Mesenchymal stem cell (in vitro differentiated cells and primary cell): ENCODE measurements at regions not wholly inside any gene's neighbourhood (a gene's known extent, or its start where the extent isn't known, plus 50 kb on each side); places are given as distances from the start of the nearest gene placed in this dataset.

Experiments
- DNase-seq: peaks from one replicate; pipeline ENCODE4 v3.0.0-alpha.2; 2013
- H2AFZ ChIP-seq: one replicate; pipeline ENCODE4 v1.6.1; 2013; ENCODE audit warnings: low read depth, mild to moderate bottlenecking, control low read depth, inconsistent platforms, low read length, moderate library complexity
- H2AK5ac ChIP-seq: 2 replicates; pipeline ENCODE4 v1.6.1; 2013; ENCODE audit warnings: low read length, moderate library complexity, mild to moderate bottlenecking, inconsistent platforms; ENCODE audit not compliant: severe bottlenecking
- H2BK120ac ChIP-seq: one replicate; pipeline ENCODE4 v1.6.1; 2013; ENCODE audit warnings: low read depth, mild to moderate bottlenecking, inconsistent platforms, low read length, moderate library complexity
- H2BK12ac ChIP-seq, 2 experiments: one replicate each; pipeline ENCODE4 v1.6.1; 2013; ENCODE audit warnings: inconsistent platforms in 2 of 2, low read length in 2 of 2, mild to moderate bottlenecking in 2 of 2, moderate library complexity in 2 of 2, control low read depth in 1 of 2
- H2BK15ac ChIP-seq: one replicate; pipeline ENCODE4 v1.6.1; 2013; ENCODE audit warnings: mild to moderate bottlenecking, low read depth, inconsistent platforms; ENCODE audit not compliant: poor library complexity, severe bottlenecking
- H2BK5ac ChIP-seq: 2 replicates; pipeline ENCODE4 v1.6.1; 2013; ENCODE audit warnings: low read depth, mild to moderate bottlenecking, low read length, control low read depth, inconsistent platforms; ENCODE audit not compliant: poor library complexity, severe bottlenecking
- H3K14ac ChIP-seq, 2 experiments: one replicate each; pipeline ENCODE4 v1.6.1; 2013; ENCODE audit warnings: inconsistent platforms in 2 of 2, low read length in 2 of 2, control low read depth in 1 of 2, mild to moderate bottlenecking in 1 of 2, moderate library complexity in 1 of 2
- H3K18ac ChIP-seq, 2 experiments: one replicate each; pipeline ENCODE4 v1.6.1; 2013; ENCODE audit warnings: inconsistent platforms in 2 of 2, low read length in 2 of 2, control low read depth in 1 of 2, low read depth in 1 of 2, mild to moderate bottlenecking in 1 of 2
- H3K23ac ChIP-seq, 2 experiments: one replicate each; pipeline ENCODE4 v1.6.1; 2013; ENCODE audit warnings: inconsistent platforms in 2 of 2, low read length in 2 of 2, mild to moderate bottlenecking in 2 of 2, moderate library complexity in 2 of 2, control low read depth in 1 of 2
- H3K27ac ChIP-seq: 2 replicates; pipeline ENCODE4 v1.5.1; 2013; ENCODE audit warnings: mild to moderate bottlenecking, moderate library complexity, low read length, control low read depth, inconsistent platforms; ENCODE audit not compliant: poor library complexity, severe bottlenecking
- H3K27me3 ChIP-seq, 2 experiments: 2 replicates each; pipeline versions ENCODE4 v1.6.1 to v1.7.0; 2013; ENCODE audit warnings: low read length in 2 of 2, mild to moderate bottlenecking in 2 of 2, moderate library complexity in 2 of 2, control low read depth in 1 of 2, inconsistent platforms in 1 of 2; ENCODE audit not compliant: control insufficient read depth in 1 of 2, insufficient read depth in 1 of 2
- H3K36me3 ChIP-seq, 2 experiments: 2 replicates each; pipeline versions ENCODE4 v1.6.1 to v1.7.0; 2013; ENCODE audit warnings: low read length in 2 of 2, control low read depth in 1 of 2, inconsistent platforms in 1 of 2, low read depth in 1 of 2, mild to moderate bottlenecking in 1 of 2; ENCODE audit not compliant: insufficient read depth in 2 of 2, control insufficient read depth in 1 of 2
- H3K4ac ChIP-seq, 2 experiments: one replicate each; pipeline ENCODE4 v1.6.1; 2013; ENCODE audit warnings: inconsistent platforms in 2 of 2, low read length in 2 of 2, mild to moderate bottlenecking in 2 of 2, moderate library complexity in 2 of 2, control low read depth in 1 of 2, low read depth in 1 of 2
- H3K4me1 ChIP-seq: 2 replicates; pipeline ENCODE4 v1.6.1; 2013; ENCODE audit warnings: low read depth, low read length, control low read depth; ENCODE audit not compliant: control insufficient read depth, insufficient read depth
- H3K4me2 ChIP-seq: 2 replicates; pipeline ENCODE4 v1.6.1; 2013; ENCODE audit warnings: low read length, mild to moderate bottlenecking, inconsistent platforms; ENCODE audit not compliant: poor library complexity, severe bottlenecking
- H3K4me3 ChIP-seq, 2 experiments: 2 replicates each; pipeline versions ENCODE4 v1.5.1 to v1.7.0; 2013; ENCODE audit warnings: low read length in 2 of 2, mild to moderate bottlenecking in 2 of 2, control low read depth in 1 of 2, low read depth in 1 of 2; ENCODE audit not compliant: insufficient read depth in 1 of 2
- H3K79me1 ChIP-seq: replicated peaks from 2 replicates; pipeline ENCODE4 v1.6.1; 2013; ENCODE audit warnings: mild to moderate bottlenecking, control low read depth, low read length, inconsistent platforms; ENCODE audit not compliant: poor library complexity, severe bottlenecking
- H3K9ac ChIP-seq: 2 replicates; pipeline ENCODE4 v1.7.0; 2013; ENCODE audit warnings: mild to moderate bottlenecking, low read length, moderate library complexity
- H3K9me3 ChIP-seq: 2 replicates; pipeline ENCODE4 v1.7.0; 2013; ENCODE audit warnings: mild to moderate bottlenecking, low read length; ENCODE audit not compliant: control insufficient read depth
- H4K8ac ChIP-seq: one replicate; pipeline ENCODE4 v1.6.1; 2013; ENCODE audit warnings: inconsistent platforms, mild to moderate bottlenecking, low read length, moderate library complexity
- H4K91ac ChIP-seq: one replicate; pipeline ENCODE4 v1.6.1; 2013; ENCODE audit warnings: mild to moderate bottlenecking, low read length, inconsistent platforms
- WGBS: methylation state at CpG from one replicate; pipeline ENCODE4 v1.1.7; 2013; ENCODE audit warnings: mixed read lengths; 5-methylcytosine and 5-hydroxymethylcytosine counted together

DNA sequence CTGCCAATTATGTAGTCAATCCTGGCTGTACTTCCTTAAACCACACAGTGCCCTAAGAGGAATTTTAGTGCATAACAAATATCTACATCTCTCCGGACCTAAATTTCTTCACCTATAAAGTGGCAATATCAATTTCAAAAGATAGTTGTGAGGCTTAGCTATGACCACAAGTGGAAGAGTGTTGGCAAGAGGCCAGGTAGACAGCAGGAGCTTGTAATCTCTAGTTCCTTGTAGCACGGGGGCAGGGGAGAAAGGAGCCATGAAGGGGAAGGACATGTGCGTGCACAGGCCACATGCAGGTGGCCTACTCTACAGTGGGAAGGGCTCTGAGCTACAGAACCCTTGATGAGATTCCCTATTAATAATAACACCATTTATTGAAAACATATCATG lies 269.7 kb downstream of the ABHD5 start:
- 83% methylated on average over 2 of the region's 3 CpGs for WGBS
- H2BK120ac ChIP-seq: no peak overlapping the region
- H2BK12ac ChIP-seq: no peak overlapping the region
- H3K79me1 ChIP-seq: no peaks in the 10 kb centered on the region
- no peak overlapping the region for H3K4ac ChIP-seq
- H3K14ac ChIP-seq: no peak overlapping the region
- no peak overlapping the region for H3K18ac ChIP-seq
- no peaks in the 10 kb centered on the region for H3K9me3 ChIP-seq
- H4K8ac ChIP-seq: no peak overlapping the region
- no peak overlapping the region for H2AK5ac ChIP-seq
- H2BK15ac ChIP-seq: no peak overlapping the region
- peaks cover 10 to 74% of the 10 kb centered on the region in 2 experiments for H3K27me3 ChIP-seq
- H3K4me1 ChIP-seq: peaks cover 4% of the 10 kb centered on the region
- no peak overlapping the region for H3K27ac ChIP-seq
- H3K9ac ChIP-seq: no peak overlapping the region
- no peaks in the 10 kb centered on the region for H3K36me3 ChIP-seq
- H3K4me3 ChIP-seq: no peak overlapping the region
- no peak overlapping the region for H3K23ac ChIP-seq
- H2AFZ ChIP-seq: no peak overlapping the region
- DNase-seq: no peak
- H3K4me2 ChIP-seq: no peak overlapping the region
- no peak overlapping the region for H2BK5ac ChIP-seq
- no peak overlapping the region for H4K91ac ChIP-seq

DNA sequence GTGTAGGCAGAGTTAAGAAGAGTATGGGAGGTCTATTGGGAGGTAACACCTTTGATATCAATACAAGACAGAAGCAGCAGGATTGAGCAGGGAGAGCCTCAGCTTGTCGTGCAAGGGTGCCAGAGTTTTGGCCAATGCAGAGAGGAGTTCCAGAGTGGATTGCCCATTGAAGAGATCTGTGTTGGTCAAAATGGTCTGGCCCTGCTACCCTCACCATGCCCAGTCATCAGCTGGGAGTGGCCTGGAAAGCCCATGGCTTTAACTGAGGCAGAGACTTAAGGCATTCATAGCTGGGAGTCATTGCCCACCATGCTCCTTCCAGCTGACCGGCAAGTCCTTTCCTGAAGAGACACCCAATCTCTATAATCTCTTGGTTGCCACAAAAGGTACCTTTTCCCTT lies 271.3 kb downstream of the ABHD5 start:
- WGBS: 92% methylated on average over 1 of the region's 2 CpGs

DNA sequence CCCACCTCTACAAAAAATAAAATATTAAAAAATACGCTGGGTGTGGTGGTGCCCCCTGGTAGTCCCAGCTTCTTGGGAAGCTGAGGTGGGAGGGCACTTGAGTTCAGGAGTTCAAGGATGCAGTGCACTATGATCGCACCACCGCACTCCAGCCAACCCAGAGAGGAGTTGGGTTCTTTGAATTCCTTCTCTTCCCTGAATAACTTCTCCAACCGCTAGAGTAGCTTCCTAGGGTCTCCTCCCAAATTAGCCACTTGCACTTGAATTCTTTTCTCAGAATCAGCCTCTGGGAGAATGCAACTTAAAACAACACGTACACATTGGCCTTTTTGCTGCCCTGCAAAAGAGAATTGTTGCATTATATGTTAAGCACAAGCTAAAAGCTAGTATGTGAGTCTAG lies 272.5 kb downstream of the ABHD5 start:
- no peaks in the 10 kb centered on the region for H3K36me3 ChIP-seq
- H3K4me1 ChIP-seq: peaks cover 4% of the 10 kb centered on the region
- no peak overlapping the region for H3K23ac ChIP-seq
- no peak overlapping the region for H2BK12ac ChIP-seq
- H2BK15ac ChIP-seq: no peak overlapping the region
- no peaks in the 10 kb centered on the region for H3K9me3 ChIP-seq
- no peak overlapping the region for H3K4ac ChIP-seq
- no peak overlapping the region for H3K9ac ChIP-seq
- H3K14ac ChIP-seq: no peak overlapping the region
- H2AK5ac ChIP-seq: no peak overlapping the region
- no peak overlapping the region for H3K18ac ChIP-seq
- H4K91ac ChIP-seq: no peak overlapping the region
- no peak overlapping the region for H2BK120ac ChIP-seq
- DNase-seq: no peak
- H4K8ac ChIP-seq: no peak overlapping the region
- H3K27ac ChIP-seq: no peak overlapping the region
- 82% methylated on average over 4 of the region's 5 CpGs for WGBS
- H3K4me2 ChIP-seq: no peak overlapping the region
- no peak overlapping the region for H2BK5ac ChIP-seq
- H2AFZ ChIP-seq: no peak overlapping the region
- peaks cover 7 to 57% of the 10 kb centered on the region in 2 experiments for H3K27me3 ChIP-seq
- no peak overlapping the region for H3K4me3 ChIP-seq
- H3K79me1 ChIP-seq: no peaks in the 10 kb centered on the region

More for the DNA sequence above, 271.3 kb downstream of the ABHD5 start:
- Histone ChIP-seq H2BK12ac (no peak overlapping the region), H3K23ac (no peak overlapping the region), H3K18ac (no peak overlapping the region), H3K9ac (no peak overlapping the region), H2BK5ac (no peak overlapping the region), H3K4me2 (no peak overlapping the region), H3K4ac (no peak overlapping the region), H2BK120ac (no peak overlapping the region), H2BK15ac (no peak overlapping the region), H3K36me3 (no peaks in the 10 kb centered on the region), H3K14ac (no peak overlapping the region), H4K8ac (no peak overlapping the region), H3K4me3 (no peak overlapping the region), H3K27me3 (peaks cover 7 to 63% of the 10 kb centered on the region in 2 experiments), H3K4me1 (peaks cover 4% of the 10 kb centered on the region), H3K79me1 (no peaks in the 10 kb centered on the region), H2AFZ (no peak overlapping the region), H3K27ac (no peak overlapping the region), H2AK5ac (no peak overlapping the region), H4K91ac (no peak overlapping the region), H3K9me3 (no peaks in the 10 kb centered on the region)
- DNase-seq: no peak

DNA sequence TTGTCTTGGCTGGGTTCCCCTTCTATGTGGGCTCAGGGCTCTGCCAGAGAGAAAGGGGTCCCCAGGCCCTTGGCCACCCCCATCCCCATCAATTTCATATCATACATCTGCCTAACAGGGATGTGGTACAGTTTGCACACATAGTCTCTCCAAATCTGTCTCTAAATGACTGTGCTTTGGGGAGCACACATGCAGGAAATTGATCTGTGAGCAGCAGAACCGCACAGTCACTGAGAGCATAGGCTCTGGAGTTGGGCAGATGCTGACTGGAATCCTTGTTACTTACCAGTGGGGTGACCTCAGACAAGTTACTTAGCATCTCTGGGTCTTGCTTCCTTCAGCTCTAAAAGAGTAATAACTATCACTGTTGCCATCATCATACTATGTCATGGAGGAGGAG lies 273.9 kb downstream of the ABHD5 start:
- Histone ChIP-seq H2BK12ac (no peak overlapping the region), H3K36me3 (no peaks in the 10 kb centered on the region), H2BK15ac (no peak overlapping the region), H3K27me3 (peaks cover 7 to 44% of the 10 kb centered on the region in 2 experiments), H3K18ac (no peak overlapping the region), H3K4me2 (no peak overlapping the region), H3K79me1 (no peaks in the 10 kb centered on the region), H3K9ac (no peak overlapping the region), H4K91ac (no peak overlapping the region), H3K9me3 (no peaks in the 10 kb centered on the region), H3K4ac (no peak overlapping the region), H2BK5ac (no peak overlapping the region), H3K14ac (no peak overlapping the region), H3K4me3 (no peak overlapping the region), H3K27ac (no peak overlapping the region), H3K4me1 (peaks cover 4% of the 10 kb centered on the region), H2AK5ac (no peak overlapping the region), H3K23ac (no peak overlapping the region), H2BK120ac (no peak overlapping the region), H4K8ac (no peak overlapping the region), H2AFZ (no peak overlapping the region)
- 89% methylated on average over 1 of the region's 1 CpG for WGBS
- DNase-seq: no peak
